SJCRH30 (cell line): ENCODE measurements at regions not wholly inside any gene's neighbourhood (a gene's known extent, or its start where the extent isn't known, plus 50 kb on each side); places are given as distances from the start of the nearest gene placed in this dataset.

Experiments used
- DNase-seq, 2 experiments: peaks; one replicate each; pipeline ENCODE4 v3.0.0-alpha.2; 2015 to 2020
- H3K27ac ChIP-seq: fragments of 250-450 bp; sonication (Bioruptor Pico); 2 replicates; pipeline ENCODE4 v1.5.1; 2020; ENCODE audit warnings: mild to moderate bottlenecking, moderate library complexity
- H3K27me3 ChIP-seq: fragments of 250-450 bp; sonication (Bioruptor Pico); 2 replicates; pipeline ENCODE4 v1.5.1; 2020; ENCODE audit warnings: mild to moderate bottlenecking, moderate library complexity
- H3K36me3 ChIP-seq: fragments of 250-450 bp; sonication (Bioruptor Pico); 2 replicates; pipeline ENCODE4 v1.5.1; 2020; ENCODE audit warnings: mild to moderate bottlenecking, moderate library complexity
- H3K4me1 ChIP-seq: fragments of 250-450 bp; sonication (Bioruptor Pico); 2 replicates; pipeline ENCODE4 v1.5.1; 2020; ENCODE audit warnings: mild to moderate bottlenecking, moderate library complexity
- H3K4me3 ChIP-seq: fragments of 250-450 bp; sonication (Bioruptor Pico); 2 replicates; pipeline ENCODE4 v1.5.1; 2020; ENCODE audit warnings: mild to moderate bottlenecking, moderate library complexity
- H3K9me3 ChIP-seq: fragments of 250-450 bp; sonication (Bioruptor Pico); replicated peaks from 2 replicates; pipeline ENCODE4 v1.5.1; 2020; ENCODE audit warnings: mild to moderate bottlenecking, moderate library complexity

DNA sequence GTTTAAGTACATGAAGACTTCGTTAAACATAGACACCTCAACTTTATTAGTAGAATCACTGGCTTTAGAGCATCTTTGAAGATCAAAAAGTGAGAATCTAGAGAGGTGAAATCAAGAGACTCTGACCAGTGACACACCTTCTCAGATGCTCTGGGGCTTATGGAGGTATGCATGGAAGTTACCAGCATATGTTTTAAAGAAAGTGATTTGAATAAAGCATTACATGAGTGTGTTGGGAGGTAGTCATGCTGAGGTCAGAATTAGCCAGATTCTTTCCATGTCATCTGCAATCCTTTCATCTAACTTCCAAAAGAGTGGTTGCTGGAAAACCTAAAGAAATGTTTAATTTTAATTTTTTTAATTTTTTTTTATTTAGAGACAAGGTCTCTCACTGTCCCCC is 658.0 kb upstream of the GOLIM4 start:
- Histone ChIP-seq H3K9me3 (no peaks in the 10 kb centered on the region), H3K27ac (no peak overlapping the region), H3K36me3 (no peaks in the 10 kb centered on the region), H3K27me3 (no peaks in the 10 kb centered on the region), H3K4me3 (no peak overlapping the region), H3K4me1 (no peaks in the 10 kb centered on the region)
- DNase-seq: no peak

DNA sequence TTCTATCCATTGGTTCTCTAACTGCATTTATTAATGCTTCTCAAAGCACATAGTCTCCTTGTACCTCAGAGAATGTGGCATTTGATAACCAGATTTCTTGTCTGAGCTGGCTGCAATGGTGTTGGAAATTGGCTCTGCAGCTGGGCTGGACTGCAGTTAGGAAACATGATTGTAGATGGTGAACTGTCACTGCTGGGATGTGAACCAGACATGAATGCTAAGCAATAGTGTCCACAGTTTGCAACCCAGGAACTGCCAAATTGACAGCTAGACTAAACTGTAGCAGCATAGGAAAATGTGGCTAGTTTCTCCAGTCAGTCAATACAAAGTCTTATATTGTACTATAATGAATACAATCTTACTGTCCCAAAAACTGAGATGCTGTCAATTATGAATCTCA is 656.6 kb upstream of the GOLIM4 start:
- Histone ChIP-seq H3K4me3 (no peak overlapping the region), H3K9me3 (no peaks in the 10 kb centered on the region), H3K36me3 (no peaks in the 10 kb centered on the region), H3K27ac (no peak overlapping the region), H3K4me1 (no peaks in the 10 kb centered on the region), H3K27me3 (no peaks in the 10 kb centered on the region)
- DNase-seq: no peak

DNA sequence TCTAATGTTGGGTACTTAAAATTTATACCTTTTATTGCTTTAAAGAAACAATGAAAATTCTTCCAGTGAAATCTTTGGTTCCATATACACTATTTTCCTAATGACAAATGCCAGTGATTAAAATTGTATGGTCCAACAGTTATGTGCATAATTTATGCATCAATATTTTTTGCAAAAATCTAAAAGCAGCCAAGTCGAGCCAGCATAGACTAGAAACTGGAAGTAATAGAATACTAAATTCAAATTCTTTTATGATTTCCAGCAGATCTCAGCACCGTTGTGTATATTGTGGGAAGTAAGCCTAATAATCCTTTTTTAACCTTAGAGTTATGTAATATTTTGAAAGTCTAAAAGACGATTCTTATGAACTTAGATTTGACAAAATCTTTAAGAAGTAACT is 652.0 kb upstream of the GOLIM4 start:
- no peak for DNase-seq
- Histone ChIP-seq H3K4me1 (no peaks in the 10 kb centered on the region), H3K9me3 (no peaks in the 10 kb centered on the region), H3K27me3 (no peaks in the 10 kb centered on the region), H3K4me3 (no peak overlapping the region), H3K27ac (no peak overlapping the region), H3K36me3 (no peaks in the 10 kb centered on the region)

DNA sequence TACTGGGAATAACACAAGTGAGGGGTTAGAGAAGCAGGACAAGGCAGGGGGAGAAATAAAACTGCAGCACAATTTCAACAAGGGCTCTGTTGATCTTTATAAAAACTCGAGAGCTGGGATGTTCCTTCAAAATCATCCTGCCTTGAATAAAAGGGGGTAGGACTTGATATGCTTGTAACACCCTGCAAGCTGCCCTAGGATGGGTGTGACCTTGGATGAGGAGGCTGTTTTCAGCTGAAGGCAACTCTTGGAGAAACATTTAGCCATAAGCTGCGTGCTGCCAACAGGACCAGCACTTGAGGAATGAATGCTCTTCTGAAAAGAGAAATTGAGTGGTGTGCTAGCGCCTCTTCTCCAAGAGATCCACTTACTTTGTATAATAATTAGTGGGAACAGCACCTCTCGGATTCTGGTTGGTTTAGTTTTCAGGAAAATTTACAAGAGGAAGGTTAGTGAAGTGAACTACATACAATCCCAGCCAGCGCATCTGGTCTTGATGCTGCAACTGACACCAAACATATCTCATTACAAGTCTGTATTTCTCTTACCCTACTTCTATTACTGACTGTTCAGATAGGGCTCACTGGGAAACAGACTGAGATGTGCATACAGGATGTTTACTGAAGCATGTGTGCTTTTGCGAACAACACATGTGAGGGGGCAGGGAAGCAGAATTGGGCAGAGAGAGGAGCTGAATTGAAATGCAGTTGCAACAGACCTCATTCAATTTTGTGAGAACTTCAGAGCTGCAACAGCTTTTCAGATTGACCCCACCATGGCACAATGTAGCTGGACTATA is 643.0 kb upstream of the GOLIM4 start:
- peak in 1 of 2 experiments; percentile 1 for DNase-seq
- Histone ChIP-seq H3K4me3 (no peak overlapping the region), H3K9me3 (no peaks in the 10 kb centered on the region), H3K4me1 (no peaks in the 10 kb centered on the region), H3K36me3 (no peaks in the 10 kb centered on the region), H3K27ac (no peak overlapping the region), H3K27me3 (no peaks in the 10 kb centered on the region)

DNA sequence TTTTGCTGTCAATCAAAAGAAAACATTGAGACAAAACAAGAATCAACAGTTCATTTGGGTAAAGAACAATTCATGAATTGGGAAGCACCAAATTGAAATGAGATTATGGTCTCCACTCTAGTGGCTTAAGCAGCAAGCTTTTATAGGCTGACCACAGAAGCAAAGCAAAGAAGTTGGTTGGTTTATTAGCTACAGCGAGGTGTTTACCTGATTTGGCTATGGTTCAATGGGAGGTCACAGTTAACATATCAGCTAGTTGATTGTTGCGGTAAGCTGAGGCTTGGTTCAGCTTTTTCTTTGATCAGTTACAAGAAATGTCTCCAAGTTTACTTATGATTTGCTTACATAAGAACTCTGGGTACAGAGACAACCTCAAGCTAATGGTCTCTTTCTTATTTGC is 640.5 kb upstream of the GOLIM4 start:
- no peak overlapping the region for H3K27ac ChIP-seq
- no peaks in the 10 kb centered on the region for H3K4me1 ChIP-seq

DNA sequence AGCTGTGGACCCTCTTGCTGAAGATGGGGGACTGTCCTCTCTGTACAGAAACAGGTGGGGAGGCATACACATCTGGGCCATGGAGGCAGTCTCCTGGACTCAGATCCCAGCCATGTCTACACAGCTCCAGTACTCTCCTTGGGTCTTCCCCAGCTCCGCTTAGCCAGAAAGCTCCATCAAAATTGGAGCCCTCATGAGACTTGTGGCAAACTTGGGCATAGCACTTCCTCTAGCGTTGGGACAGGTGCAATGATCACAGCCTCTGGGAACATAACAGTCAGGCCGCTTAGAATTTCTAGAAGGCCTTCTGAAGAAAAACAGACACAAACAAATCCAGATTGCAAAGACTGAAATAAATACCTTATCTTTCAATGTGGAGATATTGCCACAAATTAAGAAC is 634.3 kb upstream of the GOLIM4 start:
- Histone ChIP-seq H3K4me3 (no peak overlapping the region), H3K27me3 (no peaks in the 10 kb centered on the region), H3K9me3 (no peaks in the 10 kb centered on the region), H3K36me3 (no peaks in the 10 kb centered on the region), H3K4me1 (no peaks in the 10 kb centered on the region), H3K27ac (no peak overlapping the region)
- no peak for DNase-seq

More for the DNA sequence above, 640.5 kb upstream of the GOLIM4 start:
- no peaks in the 10 kb centered on the region for H3K9me3 ChIP-seq
- no peak for DNase-seq
- H3K27me3 ChIP-seq: no peaks in the 10 kb centered on the region
- no peak overlapping the region for H3K4me3 ChIP-seq
- no peaks in the 10 kb centered on the region for H3K36me3 ChIP-seq

DNA sequence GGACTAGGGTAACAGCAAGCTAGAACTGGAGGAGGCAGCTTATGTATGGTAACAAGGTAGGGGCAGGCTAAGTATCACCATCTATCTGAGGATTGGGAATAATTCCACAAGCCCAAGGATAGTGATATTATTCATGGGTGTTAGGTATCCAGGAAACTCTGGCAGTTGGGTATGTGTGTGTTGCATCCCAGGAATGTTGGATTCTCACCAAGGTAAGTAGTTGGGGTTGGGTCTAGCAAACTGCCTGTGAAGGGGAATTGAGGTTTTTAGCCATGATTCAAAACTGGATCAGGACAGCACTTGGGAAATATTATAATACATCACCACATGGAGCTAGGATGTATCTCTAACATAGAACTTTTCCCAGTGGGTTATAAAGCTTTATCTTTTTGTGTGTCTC is 626.4 kb upstream of the GOLIM4 start:
- H3K4me3 ChIP-seq: no peak overlapping the region
- no peaks in the 10 kb centered on the region for H3K27me3 ChIP-seq
- no peaks in the 10 kb centered on the region for H3K36me3 ChIP-seq
- no peaks in the 10 kb centered on the region for H3K9me3 ChIP-seq
- no peak for DNase-seq
- no peak overlapping the region for H3K27ac ChIP-seq
- H3K4me1 ChIP-seq: no peaks in the 10 kb centered on the region

DNA sequence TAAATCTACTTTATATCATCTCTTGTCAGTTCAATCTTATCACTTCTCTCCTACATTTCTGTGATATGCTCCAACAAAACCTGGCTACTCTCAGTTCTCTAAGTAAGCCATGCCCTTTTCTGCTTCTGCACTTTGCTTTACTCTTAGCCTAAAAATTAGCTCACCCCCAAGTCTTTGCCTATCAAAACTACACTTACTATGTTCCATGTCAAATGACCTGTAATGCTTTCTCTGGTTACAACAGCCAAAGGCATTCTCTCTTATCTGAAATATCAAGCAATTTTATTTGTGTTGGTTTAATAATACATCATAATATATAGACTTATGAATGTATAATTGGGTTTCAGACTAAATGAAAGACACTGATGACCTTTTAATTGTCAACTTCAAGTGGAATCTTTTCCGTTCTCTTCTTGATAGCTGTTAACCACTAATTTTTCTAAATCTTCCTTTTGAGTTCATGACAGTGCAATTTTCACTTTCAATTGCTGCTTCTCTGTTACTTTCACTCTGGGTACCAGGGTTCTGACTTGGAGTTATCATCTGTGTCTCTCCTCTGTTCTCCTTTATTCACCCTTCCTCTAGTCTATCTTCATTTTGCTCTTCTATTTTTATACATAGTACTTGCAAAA is 619.0 kb upstream of the GOLIM4 start:
- Histone ChIP-seq H3K27ac (no peak overlapping the region), H3K36me3 (no peaks in the 10 kb centered on the region), H3K4me1 (no peaks in the 10 kb centered on the region), H3K4me3 (no peak overlapping the region), H3K27me3 (no peaks in the 10 kb centered on the region), H3K9me3 (no peaks in the 10 kb centered on the region)
- no peak for DNase-seq

DNA sequence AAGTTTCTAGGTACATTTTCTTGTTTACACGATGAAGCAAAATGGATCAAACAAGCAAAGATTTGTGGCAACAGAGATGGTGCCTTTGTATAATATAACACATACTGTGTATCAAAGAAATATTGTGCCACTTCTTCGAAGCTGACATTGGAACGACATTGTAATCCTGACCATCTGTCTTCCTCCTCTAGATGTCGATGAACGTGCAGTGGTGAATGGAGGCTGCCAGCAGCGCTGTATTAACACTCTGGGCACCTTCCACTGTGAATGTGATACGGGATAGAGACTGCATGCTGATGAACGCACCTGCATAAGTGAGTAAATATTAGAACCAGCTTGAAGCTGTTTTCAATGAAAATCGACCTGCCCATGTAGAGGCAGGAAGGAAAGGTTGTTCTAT is 613.3 kb upstream of the GOLIM4 start:
- no peaks in the 10 kb centered on the region for H3K36me3 ChIP-seq
- H3K4me1 ChIP-seq: no peaks in the 10 kb centered on the region
- H3K4me3 ChIP-seq: no peak overlapping the region
- H3K27ac ChIP-seq: no peak overlapping the region
- DNase-seq: no peak
- H3K9me3 ChIP-seq: no peaks in the 10 kb centered on the region
- no peaks in the 10 kb centered on the region; the same call in 1 of the 2 replicates for H3K27me3 ChIP-seq

DNA sequence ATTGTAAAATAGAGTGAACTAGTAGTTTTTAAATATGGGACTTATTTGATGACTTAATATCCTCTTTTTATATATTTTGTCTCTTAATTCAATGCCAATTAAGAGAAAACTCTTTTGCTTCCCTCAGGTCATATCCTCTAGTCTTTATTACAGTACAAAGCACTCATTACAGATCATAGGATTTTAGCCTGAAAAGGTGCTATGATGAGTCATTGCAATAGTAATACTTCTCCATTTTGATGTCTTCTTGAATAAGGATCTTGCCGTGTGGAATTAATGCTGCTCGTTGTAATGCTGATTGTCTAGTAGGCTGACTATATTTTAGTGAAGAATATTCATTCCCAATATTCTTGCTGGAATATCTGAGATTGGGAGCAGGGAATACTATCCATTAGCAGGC is 612.2 kb upstream of the GOLIM4 start:
- H3K36me3 ChIP-seq: no peaks in the 10 kb centered on the region
- DNase-seq: no peak
- H3K4me3 ChIP-seq: no peak overlapping the region
- no peaks in the 10 kb centered on the region; the same call in 1 of the 2 replicates for H3K27me3 ChIP-seq
- H3K4me1 ChIP-seq: no peaks in the 10 kb centered on the region
- no peak overlapping the region for H3K27ac ChIP-seq
- H3K9me3 ChIP-seq: no peaks in the 10 kb centered on the region

DNA sequence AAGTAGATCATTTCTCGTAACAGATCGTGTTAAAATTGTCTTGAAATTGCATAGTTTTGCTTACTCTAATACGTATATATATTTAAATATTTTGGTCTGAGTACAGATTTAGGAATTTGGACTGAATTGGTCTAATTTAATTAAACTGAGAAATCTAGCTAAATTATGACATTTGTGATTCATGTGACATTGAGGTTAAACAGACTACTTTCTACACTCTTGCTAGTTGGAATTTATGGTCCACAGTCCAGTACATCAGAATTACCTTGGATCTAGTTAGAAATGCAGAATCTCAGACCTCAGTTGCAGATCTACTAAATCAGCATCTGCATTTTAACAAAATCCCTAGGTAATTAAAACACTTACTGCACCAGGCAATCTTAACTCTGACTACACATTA is 609.7 kb upstream of the GOLIM4 start:
- Histone ChIP-seq H3K9me3 (no peaks in the 10 kb centered on the region), H3K27me3 (no peaks in the 10 kb centered on the region; the same call in 1 of the 2 replicates), H3K4me1 (no peaks in the 10 kb centered on the region), H3K4me3 (no peak overlapping the region), H3K27ac (no peak overlapping the region), H3K36me3 (no peaks in the 10 kb centered on the region)
- DNase-seq: no peak

DNA sequence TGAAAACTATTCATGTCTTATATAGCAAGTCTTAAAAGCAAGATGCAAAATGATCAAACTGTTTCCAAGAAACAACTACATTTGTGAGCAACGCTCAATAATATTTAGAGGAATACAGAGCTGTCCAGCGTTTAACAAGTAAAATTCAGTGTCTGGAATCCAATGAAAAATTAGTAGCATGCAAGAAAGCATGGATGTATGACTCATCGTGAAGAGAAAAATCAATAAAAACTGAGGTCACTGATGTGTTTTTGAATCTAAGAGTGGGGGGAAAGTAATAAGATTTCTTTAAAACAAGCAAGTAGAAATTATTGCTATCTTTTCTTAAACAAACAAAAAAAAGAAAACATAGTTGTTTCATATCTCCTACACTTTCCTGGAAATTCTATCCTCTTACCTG is 600.3 kb upstream of the GOLIM4 start:
- Histone ChIP-seq H3K9me3 (no peaks in the 10 kb centered on the region), H3K4me3 (no peak overlapping the region), H3K27me3 (no peaks in the 10 kb centered on the region), H3K36me3 (no peaks in the 10 kb centered on the region), H3K27ac (no peak overlapping the region), H3K4me1 (no peaks in the 10 kb centered on the region)
- DNase-seq: no peak

DNA sequence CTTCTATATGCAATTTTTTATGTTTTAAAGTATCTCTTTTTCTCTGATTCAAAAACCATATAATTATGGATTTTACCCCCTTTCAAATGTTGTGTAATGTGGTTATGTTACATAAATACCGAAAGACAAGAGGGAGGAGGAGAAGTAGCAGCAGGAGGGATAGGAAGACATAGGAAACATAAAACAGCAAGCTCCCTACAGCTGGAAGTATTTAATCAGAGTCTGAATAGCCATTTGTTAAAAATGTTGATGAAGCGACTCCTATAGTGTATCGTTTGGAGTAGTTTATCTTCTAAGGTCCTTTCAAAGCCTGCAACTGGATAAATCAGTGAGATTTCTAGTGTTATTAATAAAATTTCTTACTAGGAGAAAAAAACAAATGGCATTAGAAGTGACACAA is 598.1 kb upstream of the GOLIM4 start:
- no peaks in the 10 kb centered on the region for H3K9me3 ChIP-seq
- H3K36me3 ChIP-seq: no peaks in the 10 kb centered on the region
- no peak for DNase-seq
- no peak overlapping the region for H3K4me3 ChIP-seq
- no peaks in the 10 kb centered on the region for H3K4me1 ChIP-seq
- no peak overlapping the region for H3K27ac ChIP-seq
- no peaks in the 10 kb centered on the region for H3K27me3 ChIP-seq

DNA sequence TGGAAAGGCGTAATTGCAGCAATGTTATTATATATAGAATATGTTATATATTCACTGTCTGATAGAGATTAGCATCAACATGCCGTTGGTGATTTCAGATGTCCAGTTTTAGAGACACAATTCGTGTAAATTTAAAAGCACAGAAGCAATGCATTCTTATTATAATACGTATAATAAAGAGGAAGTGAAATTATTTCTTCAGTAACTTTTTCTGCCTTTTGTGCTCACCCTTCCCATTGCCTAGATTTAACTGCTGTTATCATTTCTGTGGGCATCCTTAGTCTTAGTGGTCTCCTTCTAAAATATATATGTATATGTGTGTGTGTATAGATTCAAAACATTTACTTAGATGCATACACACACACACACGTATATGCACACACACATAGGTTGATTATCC is 592.5 kb upstream of the GOLIM4 start:
- Histone ChIP-seq H3K4me3 (no peak overlapping the region), H3K36me3 (no peaks in the 10 kb centered on the region), H3K27me3 (no peaks in the 10 kb centered on the region), H3K27ac (no peak overlapping the region), H3K9me3 (no peaks in the 10 kb centered on the region), H3K4me1 (no peaks in the 10 kb centered on the region)
- no peak for DNase-seq

DNA sequence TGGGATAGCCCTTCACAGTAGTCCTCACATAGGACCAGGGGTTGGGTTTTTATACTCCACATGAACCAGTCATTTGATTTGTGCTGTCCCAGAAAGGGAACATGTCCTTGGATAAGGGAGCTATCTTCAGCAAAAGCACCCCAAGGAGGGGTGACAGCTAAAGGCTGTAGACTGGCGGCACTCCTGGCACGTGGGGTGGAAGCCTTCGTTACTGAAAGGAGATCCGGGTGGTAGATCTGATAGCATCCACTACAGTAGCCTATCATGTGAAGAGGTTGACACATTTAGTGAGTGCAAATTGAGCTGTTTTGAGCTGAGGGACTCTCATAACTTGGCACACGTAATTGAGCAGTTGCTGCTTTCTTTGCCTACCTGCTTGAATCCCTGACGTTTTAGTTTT is 588.8 kb upstream of the GOLIM4 start:
- Histone ChIP-seq H3K27ac (no peak overlapping the region), H3K27me3 (no peaks in the 10 kb centered on the region), H3K9me3 (no peaks in the 10 kb centered on the region), H3K36me3 (no peaks in the 10 kb centered on the region), H3K4me1 (no peaks in the 10 kb centered on the region), H3K4me3 (no peak overlapping the region)
- DNase-seq: no peak

DNA sequence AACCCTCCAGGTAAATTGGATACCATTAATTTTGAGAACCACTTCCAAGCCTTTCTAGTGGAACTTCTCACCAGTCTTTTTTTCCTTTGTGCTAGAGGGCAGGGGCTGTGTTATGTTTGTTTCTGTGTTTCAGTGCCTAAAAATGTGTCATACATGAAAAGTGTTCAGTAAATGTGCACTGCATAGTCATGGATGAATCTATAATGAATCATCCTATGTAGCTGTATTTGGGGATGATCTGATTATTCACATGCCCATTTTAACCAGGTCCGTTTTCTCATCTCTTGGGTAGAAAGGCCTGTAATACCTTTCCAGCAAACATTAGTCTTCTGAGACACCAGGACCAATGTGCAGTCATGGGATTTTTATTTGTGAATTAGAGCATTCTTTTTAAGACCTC is 583.0 kb upstream of the GOLIM4 start:
- Histone ChIP-seq H3K9me3 (no peaks in the 10 kb centered on the region), H3K27me3 (no peaks in the 10 kb centered on the region), H3K4me3 (no peak overlapping the region), H3K36me3 (no peaks in the 10 kb centered on the region), H3K4me1 (no peaks in the 10 kb centered on the region), H3K27ac (no peak overlapping the region)
- no peak for DNase-seq
